GM18520 (cell line): ENCODE measurements at regions not wholly inside any gene's neighbourhood (a gene's known extent, or its start where the extent isn't known, plus 50 kb on each side); places are given as distances from the start of the nearest gene placed in this dataset.
"Not testable (repeated sequence)": the region's sequence is repeated elsewhere in the genome, so short reads cannot be mapped to it uniquely, and the experiment has no call there.

ENCODE experiments used
- ATAC-seq: cut with Tn5 transposase; IDR thresholded peaks from one replicate; pipeline ENCODE4 v1.9.1; 2021; ENCODE audit not compliant: unreplicated experiment

DNA sequence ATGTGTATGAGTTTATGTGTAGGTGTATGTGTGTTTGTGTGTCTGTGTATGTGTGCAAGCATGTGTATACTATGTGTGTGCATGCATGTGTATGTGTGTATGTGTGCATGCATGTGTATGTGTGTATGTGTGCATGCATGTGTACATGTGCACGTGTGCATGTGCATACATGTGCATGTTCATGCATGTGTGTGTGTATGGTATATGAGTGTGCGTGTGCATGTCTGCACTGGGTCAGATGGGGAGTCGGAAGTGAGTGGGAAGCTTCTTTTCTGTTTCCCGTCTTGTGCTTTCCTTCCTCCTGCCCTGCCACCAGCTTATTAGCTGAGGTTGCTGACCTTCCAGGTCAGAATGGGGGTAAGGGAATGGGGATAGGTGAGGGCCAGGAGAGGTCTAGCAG lies 174.7 kb downstream of the MAP2K4 start:
- ATAC-seq: no peak

DNA sequence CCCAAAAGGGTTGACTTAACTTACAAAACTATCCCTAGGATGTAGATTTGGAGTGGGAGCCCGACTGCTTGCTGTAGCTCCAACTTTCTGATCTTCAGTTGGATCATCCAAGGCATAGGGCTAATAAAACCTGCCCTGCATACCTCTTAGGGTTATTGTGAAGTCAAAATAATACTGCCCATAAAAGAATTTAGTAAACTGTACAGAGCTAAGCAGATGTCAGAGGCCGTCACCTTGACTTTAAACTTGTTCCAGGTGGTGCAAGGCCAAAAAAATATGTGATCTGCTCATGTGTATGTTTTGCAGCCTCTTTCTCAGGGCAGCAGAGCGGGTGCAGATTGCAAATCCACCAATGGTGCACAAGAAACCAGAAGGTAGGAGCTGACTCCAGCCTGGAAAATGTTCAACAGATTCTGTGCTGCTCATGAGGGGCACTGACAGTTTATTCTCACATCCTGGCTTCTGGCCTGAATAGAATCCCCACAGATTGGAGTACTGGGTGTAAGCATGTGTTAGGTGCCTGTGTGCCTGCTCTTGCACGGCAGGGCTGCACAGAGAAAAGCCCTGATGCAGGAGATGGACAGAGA lies 180.7 kb downstream of the MAP2K4 start:
- ATAC-seq: no peak

DNA sequence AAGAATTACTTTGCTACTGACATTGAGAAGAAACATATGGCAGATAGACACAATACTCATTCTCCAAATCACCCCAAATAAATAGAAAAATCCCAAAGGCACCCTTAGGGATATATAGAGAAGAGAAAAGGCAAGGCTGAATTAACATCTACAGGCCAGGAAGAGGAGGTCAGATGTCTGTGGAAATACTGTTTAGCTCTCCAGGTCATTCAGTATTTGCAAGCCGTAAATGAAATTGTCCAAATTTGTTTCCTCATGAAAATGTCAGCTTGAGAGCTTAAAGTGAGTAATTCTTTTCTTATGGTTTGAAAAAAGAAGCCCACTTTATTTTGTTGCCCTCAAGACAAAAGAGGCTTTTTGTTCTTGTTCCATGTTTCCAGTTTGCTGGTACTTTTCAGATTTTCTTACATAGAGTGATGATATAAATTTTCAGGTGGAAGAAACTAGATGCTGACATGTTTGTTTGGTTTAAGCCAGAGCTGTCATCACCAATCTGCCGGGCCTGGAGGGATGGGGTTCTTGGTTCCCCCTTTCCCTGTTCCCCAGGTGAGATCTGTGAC lies 189.0 kb downstream of the MAP2K4 start:
- no peak for ATAC-seq

DNA sequence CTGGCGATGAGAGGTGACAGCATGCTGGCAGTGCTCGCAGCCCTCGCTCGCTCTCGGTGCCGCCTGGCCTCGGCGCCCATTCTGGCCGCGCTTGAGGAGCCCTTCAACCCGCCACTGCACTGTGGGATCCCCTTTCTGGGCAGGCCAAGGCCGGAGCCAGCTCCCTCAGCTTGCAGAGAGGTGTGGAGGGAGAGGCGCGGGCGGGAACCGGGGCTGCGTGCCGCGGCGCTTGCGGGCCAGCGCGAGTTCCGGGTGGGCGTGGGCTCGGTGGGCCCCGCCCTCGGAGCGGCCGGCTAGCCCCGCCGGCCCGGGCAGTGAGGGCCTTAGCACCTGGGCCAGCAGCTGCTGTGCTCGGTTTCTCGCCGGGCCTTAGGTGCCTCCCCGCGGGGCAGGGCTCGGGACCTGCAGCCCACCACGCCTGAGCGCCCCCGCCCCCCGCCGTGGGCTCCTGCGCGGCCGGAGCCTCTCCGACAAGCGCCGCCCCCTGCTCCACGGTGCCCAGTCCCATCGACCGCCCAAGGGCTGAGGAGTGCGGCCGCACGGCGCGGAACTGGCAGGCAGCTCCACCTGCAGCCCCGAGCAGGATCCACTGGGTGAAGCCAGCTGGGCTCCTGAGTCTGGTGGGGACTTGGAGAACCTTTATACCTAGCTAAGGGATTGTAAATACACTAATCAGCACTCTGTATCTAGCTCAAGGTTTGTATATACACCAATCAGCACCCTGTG lies 200.2 kb downstream of the MAP2K4 start:
- ATAC-seq: not testable (repeated sequence)

DNA sequence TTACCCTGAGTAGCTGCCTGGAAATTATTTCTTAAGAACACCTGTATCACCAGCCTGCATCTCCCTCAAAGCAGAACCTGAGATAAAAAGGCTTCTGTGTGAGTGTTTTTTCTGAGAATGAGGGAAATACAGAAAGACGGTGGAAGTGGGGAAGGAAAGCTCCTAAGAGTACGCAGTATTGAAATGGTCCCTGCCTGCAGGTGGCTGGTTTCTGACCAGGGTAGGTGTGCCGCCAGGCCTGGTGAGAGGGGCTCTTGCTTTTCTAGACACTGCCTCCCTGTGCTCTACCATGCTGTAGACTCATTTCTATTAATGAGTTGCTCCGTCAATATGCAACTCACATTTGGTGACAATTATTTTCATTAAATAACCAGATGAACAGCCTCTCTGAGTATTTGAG lies 201.7 kb downstream of the MAP2K4 start:
- no peak for ATAC-seq

DNA sequence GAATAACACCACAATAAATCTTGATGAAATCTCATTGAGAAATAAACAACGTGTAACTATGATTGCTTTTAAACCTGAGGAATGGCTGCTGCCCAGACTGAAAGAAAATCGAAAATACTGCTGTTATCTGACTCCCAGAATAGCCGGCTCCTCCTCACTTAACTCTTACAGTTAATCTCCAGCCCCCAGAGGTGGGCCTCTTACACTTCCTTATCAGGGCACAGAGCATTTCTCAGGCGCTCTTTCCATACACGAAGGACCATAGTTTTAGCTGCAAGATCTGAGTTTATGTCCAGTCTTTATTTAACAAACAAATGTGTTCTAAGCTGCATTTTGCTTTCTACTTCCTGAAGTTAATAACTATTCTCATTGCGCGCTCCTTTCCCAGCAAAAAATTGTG lies 206.9 kb downstream of the MAP2K4 start:
- no peak for ATAC-seq

DNA sequence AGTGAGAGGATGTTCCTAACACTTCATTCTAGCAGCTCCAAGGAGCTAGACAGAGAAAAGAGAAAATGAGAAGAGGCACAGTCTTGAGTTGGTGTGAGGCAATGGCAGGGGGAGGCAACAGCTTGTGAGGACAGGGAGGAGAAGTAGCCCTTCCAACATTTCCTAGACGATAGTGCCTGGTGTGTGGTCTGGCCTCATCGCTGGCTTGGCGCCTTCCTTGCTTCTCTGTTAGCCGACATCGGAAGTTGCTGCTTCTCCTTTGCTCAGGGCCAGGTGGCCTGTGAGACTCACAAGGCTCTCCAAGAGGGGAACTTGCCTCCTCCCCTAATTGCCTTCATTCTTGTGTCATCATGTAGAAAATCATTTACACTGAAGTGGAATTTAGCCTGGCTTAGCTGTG lies 208.7 kb downstream of the MAP2K4 start:
- ATAC-seq: no peak

DNA sequence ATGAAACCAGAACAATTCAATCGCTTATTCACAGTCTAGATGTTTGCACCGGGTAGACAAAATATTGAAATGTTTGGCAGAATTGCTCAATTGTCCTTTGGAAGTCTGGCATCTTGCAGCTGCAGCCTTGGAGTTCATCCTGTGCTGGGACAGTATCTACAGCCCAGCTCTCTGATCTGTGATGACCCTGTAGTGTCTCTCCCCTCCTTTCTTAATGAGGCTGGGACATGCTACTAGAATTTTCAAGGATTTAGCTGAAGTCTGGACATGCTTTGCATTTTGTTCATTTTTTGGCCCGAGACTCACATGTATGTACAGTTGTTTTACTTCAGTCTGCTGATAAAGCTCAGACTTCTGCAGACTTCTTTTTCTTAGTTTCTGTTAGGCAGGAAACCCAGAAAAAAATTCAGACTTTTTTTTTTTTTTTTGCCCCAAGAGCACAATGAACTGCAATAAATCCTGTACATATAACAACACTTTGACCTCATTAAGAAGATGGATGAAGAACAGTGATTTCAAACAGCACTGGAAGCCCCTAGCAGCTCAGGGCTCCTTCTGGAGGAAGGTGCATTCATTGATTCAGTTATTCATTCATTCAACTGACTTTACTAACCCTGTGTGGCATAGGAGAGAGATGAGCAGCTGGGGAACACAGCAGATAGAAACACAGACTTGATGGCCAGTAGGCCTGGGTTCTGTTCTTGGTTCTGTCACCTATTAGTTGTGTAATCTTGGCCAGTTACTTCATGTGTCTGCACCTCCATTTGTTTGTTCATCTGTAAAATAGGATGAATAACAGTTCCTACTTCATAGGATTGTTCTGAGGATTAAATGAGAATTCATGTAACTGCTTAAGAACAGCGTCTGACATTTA lies 210.0 kb downstream of the MAP2K4 start:
- no peak for ATAC-seq

DNA sequence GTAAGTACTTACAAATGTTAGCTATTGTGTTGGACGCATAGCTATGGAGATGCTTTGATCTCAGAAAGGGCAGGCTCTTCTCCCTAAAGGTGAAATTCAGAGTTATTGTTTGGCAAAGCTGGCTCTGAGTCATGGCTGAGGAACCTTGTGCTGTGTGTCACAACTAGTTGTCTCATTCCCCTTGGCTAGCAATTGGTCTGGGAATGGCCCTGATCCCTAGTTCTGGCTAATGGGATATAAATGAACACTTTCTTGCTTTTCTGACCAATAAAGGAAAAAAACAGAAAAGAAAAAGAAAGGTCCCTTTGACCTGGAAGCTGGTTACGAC lies 210.6 kb downstream of the MAP2K4 start:
- no peak for ATAC-seq

DNA sequence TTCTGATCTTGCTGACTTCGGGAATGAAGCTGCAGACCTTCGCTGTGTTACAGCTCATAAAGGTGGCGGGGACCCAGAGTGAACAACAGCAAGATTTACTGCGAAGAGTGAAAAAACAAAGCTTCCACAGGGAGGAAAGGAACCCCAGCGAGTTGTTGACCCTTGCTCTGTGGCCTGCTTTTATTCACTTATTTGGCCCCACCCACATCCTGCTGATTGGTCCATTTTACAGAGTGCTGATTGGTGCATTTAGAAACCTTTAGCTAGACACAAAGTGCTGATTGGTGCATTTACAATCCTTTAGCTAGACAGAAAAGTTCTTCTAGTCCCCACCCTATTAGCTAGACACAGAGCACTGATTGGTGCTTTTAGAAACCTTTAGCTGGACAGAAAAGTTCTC lies 218.3 kb downstream of the MAP2K4 start:
- not testable (repeated sequence) for ATAC-seq

DNA sequence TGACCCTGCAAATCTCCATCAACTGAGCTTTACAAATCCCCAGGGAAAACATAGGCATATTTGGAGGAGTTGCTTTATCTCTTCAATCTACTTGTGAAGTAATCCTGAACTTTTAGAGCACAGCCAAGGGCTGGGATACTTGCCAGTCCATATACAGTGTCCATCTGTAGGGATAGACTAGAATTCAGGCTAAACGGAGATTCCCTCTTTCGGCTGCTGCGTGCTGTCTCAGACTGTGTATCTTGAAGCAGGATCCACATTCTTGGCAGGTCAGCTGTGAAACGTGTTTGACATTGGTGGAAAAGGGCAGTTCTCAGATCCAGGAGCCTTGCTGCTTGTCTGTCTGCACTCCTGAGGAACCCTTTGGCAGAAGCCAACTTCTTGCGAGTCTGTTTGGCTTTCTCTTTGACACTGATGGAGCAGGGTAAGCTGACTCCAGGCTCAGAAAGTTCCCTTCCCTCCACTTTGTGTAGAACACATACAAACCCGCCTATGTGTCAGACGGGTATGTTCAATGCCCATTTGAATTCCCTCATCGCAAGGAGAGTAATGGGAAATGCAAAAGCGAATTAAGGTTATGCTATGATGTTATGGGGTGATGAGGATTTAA lies 221.8 kb downstream of the MAP2K4 start:
- no peak for ATAC-seq

DNA sequence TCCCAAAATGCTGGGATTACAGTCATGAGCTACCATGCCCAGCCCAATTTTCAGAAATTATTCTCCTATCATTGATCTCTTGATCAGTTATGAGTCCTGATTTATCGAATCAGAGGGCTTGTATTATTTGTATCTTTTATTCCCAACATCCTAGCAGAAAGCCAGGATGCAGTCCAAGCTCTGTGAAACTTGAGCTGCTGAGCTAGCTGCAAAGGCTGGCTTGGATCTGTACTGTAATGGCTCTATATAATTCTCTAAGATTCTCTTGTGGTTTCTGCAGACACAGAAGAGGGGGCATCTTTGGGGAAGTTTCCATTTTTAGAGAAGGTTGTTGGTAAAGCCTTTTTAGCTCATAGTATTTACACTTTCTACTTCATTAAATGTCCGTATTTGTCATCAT lies 227.1 kb downstream of the MAP2K4 start:
- no peak for ATAC-seq

DNA sequence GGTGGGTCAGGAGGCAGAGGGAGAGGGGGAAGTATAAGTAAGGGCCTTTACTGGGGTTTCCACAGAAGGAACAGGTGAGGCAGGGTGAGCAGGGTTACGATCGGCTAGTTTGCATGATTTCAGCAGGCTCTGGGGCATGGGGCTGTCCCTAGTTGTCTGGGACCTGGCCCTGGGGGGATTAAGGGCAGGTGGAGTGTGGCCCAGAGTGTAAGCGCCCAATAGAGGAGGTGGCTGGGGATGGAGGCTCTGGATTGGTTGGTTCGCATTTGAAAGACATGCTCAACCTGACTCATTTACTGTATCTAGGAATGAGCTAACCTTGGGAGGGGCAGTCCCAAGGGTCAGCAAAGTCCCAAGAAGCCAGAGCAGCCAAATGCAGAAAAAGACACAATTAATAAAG lies 230.3 kb downstream of the MAP2K4 start:
- ATAC-seq: no peak

DNA sequence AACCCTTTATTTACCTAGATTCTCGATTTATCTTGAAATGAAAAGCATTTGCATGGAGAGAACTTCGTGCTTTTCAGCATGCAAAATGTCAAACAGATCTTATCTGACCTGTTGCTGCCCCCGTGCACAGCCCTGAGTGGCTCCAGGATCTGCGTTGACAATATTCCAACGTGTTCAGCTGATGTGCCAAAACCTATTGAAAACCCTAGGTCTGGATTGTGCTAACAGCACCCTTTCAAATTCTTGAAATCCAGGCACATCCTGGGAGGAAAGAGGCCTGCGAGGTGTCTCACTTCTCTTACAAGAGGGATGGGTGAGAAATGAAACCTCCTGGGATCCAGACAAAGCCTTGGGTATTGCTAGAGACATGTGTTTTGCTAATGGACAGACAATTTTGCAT lies 231.8 kb downstream of the MAP2K4 start:
- no peak for ATAC-seq

DNA sequence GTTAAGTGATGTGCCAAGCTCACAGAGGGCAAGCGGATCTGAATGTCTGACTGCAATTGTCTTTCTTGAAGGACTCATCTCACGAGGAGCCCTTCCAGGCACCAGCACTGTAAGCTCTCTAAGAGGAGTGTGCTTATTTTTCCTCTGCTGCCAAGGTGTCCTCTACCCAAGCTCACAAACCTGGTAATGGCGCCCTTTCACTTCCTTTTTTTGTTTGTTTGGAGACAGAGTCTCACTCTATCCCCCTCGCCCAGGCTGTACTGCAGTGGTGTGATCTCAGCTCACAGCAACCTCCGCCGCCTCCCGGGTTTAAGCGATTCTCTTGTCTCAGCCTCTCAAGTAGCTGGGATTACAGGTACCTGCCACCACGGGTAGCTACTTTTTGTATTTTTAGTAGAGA lies 233.8 kb downstream of the MAP2K4 start:
- ATAC-seq: no peak

DNA sequence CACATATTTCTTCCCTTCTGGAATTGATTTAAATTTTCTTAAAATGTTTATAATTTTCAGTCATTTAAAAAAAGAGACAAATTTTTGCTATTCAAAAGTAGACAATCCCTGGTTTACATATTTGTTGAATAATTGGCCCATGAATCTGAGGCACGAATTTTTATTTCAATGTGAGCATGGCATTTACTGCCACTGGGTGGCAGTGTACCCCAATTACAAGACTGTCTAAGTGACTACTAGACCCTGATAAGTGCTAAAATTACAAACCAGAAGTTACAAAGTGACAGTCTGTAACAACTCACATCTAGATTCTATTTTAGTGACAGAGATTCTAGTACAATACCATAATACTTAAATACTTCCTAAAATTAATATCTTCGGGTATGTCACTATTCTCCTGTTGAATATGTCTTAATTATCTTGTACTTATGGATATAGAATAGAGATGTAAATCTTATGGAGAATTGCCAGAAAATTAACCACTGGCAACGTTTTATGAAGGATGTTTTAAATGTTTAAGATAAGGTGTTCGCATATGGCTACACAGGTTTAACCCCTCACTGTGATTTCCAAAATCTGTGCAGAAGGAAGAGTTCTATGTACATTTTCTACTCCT lies 235.8 kb downstream of the MAP2K4 start:
- no peak for ATAC-seq

DNA sequence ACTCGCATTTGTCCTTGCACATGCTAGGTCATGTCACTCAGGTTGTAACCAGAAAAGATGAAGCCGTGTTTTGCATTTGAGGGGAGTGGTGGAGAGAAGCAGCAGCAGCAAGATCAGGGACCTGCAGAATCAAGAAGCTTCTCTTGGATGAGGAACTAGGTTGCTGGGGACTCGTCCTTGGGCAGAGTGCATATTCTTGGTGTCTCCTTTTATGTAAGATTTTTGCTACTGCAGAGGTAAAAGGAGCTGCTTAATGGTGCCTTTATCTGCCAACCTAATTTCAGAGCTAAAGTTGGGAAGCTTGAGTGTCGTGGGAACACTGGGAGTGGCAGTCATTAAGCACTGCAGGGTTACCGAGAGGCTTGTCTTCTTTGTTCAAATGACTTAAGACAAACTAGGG lies 236.5 kb downstream of the MAP2K4 start:
- no peak for ATAC-seq

DNA sequence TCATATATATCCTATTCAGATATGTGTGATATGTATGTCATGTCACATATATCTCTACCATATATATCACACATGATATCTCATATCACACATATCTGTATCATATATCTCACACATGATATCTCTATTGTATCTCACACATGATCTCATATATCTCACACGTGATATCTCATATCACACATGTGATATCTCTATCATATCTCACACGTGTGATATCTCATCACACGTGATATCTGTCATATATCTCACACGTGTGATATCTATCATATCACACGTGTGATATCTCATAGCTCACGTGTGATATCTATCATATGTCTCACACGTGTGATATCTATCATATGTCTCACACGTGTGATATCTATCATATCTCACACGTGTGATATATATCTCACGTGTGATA lies 240.7 kb downstream of the MAP2K4 start:
- ATAC-seq: no peak

DNA sequence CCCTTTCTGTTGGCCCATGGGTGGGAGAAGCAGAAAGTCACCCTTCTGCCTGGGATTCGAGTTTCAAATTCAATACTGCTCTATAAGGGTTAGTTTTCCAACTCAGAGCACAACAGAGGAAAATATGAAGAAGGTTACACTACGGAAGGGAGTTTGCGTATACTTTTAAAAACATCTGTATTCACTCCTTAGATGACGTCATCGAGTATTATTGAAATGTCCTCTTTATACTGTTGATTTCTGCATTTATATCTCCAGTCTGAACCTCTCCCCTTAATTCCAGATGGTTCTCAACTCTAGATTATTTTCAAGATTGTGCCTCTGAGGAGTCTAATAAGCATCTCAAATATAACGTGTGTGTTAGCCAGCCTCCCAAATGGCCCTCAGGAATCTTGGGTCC lies 249.1 kb downstream of the MAP2K4 start:
- no peak for ATAC-seq

DNA sequence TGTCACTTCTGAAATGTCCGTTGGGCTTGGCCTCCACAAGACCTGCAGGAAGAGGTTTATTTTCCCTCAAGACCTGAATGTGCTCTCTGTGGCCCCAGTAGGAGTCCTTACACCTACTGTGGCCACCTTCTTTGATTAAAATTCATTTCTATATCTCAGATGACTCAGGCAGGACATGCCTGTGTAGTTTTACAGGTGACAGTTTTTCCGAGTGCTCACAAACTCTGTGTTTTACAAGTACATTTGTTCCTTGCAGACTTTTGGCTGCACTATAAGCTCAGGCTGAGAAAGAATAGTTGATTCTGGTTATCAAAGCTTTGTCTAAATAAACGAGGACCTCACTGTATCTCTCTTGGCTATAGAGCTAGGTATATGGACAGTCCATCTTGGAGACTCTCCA lies 257.1 kb downstream of the MAP2K4 start:
- no peak for ATAC-seq

DNA sequence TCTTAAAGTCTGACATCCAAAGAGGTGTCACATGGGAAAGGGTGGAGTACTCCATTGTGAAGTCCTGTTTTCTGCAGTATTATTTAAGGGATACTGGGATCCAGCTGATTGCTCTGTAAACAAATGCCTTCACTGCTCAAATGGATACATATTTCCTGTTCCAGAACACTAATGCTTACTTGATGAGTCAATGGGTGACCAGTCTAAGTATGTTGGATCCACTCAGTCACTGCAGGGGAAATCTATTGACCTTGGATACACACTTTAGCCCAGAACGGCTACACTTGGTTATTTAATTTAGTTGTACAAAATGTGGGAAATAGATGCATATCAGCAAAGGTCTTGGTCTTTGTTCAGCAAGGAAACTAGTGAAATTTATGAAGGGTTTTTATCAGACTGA lies 261.4 kb downstream of the MAP2K4 start:
- no peak for ATAC-seq
